Ovary (tissue), 7 donors: ENCODE measurements at regions not wholly inside any gene's neighbourhood (a gene's known extent, or its start where the extent isn't known, plus 50 kb on each side); places are given as distances from the start of the nearest gene placed in this dataset.
"Not testable (repeated sequence)": the region's sequence is repeated elsewhere in the genome, so short reads cannot be mapped to it uniquely, and the experiment has no call there.

Experiments used
- DNase-seq, 5 donors: peaks; one replicate each; pipeline ENCODE4 v3.0.0-alpha.2; 2019 to 2020
- H3K27ac ChIP-seq, 2 donors: fragments of 200-600 bp; one replicate each; pipeline versions ENCODE4 v1.5.1 to v1.8.0; 2019 to 2022
- H3K27me3 ChIP-seq: fragments of 200-600 bp; one replicate; pipeline ENCODE4 v1.8.0; 2022
- H3K36me3 ChIP-seq: fragments of 200-600 bp; sonication (generic); one replicate; pipeline ENCODE4 v1.5.1; 2019
- H3K4me1 ChIP-seq: one replicate; pipeline ENCODE4 v1.8.1; 2013; ENCODE audit warnings: mild to moderate bottlenecking, moderate library complexity; ENCODE audit not compliant: insufficient read depth
- H3K4me3 ChIP-seq: fragments of 200-600 bp; sonication (generic); one replicate; pipeline ENCODE4 v1.5.1; 2017
- H3K9me3 ChIP-seq, 2 donors: fragments of 200-600 bp in 1 of 2; sonication (generic) in 1 of 2; one replicate each; pipeline versions ENCODE4 v1.5.1 to v1.8.1; 2013 to 2019; ENCODE audit warnings: mild to moderate bottlenecking in 1 of 2, moderate library complexity in 1 of 2
- EP300 ChIP-seq: sonication (generic); formaldehyde crosslinking; IDR thresholded peaks from one replicate; pipeline ENCODE4 v1.6.1; 2017; ENCODE audit warnings: antibody characterized with exemption
- POLR2A ChIP-seq: fragments of 450-650 bp; IDR thresholded peaks from one replicate; pipeline ENCODE4 v1.6.1; 2017; ENCODE audit warnings: antibody characterized with exemption, mild to moderate bottlenecking, moderate library complexity
- WGBS, 3 donors: extraction: QIAGEN DNeasy Blood & Tissue Kit in 1 of 3; methylation state at CpG; one replicate each; pipeline versions ENCODE4 v1.1.5 to v1.1.7; 2013 to 2017; 5-methylcytosine and 5-hydroxymethylcytosine counted together
- intact Hi-C, 4 donors: fragments of 100-400 bp; cut with DNase I; formaldehyde crosslinking; loops; one replicate each; pipeline versions ENCODE4 v1.11.0 to v1.15.1; 2022 to 2023
- TF ChIP-seq, protein P1 (sequence below), 3 donors: fragments of 450-650 bp in 2 of 3; fragments of 200-600 bp in 1 of 3; IDR thresholded peaks; one replicate each; pipeline versions ENCODE4 v1.5.1 to v1.8.0; 2016 to 2022; ENCODE audit warnings: antibody characterized with exemption in 3 of 3, mild to moderate bottlenecking in 1 of 3
- donor health status: DM: no; HTN: no; CAD: no; lungs with moderate emphysema.
- donor health status: DM: no; HTN: no; CAD: no.
- donor health status: Bipolar disorder and iron deficiency.
- donor health status: DM: no; HTN: no; CAD: no.
- donor health status: DM: yes; HTN: yes; CAD: no.

DNA sequence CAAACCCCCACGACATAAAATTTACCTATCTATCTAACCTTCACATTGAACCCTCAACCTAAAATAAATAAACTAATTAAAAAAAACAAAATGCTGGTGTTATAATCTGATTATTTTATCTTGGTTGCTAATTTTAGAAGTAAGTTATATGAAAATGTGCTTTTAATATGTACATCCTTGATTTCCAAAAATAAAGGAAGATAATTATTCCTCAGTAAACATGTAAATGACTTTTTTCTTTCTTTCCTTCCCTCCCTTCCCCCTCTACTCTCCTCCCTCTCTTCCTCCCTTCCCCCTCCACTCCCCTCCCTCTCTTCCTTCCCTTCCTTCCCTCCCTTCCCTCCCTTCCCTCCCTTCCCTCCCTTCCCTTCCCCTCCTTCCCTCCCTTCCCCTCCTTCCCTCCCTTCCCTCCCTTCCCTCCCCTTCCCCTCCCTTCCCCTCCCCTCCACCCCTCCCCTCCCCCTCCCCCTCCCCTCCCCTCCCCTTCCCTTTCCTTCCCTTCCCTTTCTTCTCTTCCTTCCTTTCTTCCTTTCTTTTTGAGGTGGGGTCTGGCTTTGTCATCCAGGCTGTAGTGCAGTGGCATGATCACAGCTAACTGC lies 180.0 kb upstream of the GIMD1 start:
- intact Hi-C loops: no loop called here
- Histone ChIP-seq H3K4me1 (no peaks in the 10 kb centered on the region), H3K4me3 (no peak overlapping the region), H3K27me3 (no peaks in the 10 kb centered on the region), H3K27ac (no peak overlapping the region), H3K36me3 (no peaks in the 10 kb centered on the region), H3K9me3 (no peaks in the 10 kb centered on the region)
- 75 to 90% (median 86%) methylated on average over 1 of the region's 1 CpG for WGBS, 3 donors
- TF ChIP-seq POLR2A (no peak), EP300 (no peak)
- TF ChIP-seq, protein P1, sequence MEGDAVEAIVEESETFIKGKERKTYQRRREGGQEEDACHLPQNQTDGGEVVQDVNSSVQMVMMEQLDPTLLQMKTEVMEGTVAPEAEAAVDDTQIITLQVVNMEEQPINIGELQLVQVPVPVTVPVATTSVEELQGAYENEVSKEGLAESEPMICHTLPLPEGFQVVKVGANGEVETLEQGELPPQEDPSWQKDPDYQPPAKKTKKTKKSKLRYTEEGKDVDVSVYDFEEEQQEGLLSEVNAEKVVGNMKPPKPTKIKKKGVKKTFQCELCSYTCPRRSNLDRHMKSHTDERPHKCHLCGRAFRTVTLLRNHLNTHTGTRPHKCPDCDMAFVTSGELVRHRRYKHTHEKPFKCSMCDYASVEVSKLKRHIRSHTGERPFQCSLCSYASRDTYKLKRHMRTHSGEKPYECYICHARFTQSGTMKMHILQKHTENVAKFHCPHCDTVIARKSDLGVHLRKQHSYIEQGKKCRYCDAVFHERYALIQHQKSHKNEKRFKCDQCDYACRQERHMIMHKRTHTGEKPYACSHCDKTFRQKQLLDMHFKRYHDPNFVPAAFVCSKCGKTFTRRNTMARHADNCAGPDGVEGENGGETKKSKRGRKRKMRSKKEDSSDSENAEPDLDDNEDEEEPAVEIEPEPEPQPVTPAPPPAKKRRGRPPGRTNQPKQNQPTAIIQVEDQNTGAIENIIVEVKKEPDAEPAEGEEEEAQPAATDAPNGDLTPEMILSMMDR (IDR thresholded peaks at IDR 0.05): no peak
- no peak for DNase-seq

DNA sequence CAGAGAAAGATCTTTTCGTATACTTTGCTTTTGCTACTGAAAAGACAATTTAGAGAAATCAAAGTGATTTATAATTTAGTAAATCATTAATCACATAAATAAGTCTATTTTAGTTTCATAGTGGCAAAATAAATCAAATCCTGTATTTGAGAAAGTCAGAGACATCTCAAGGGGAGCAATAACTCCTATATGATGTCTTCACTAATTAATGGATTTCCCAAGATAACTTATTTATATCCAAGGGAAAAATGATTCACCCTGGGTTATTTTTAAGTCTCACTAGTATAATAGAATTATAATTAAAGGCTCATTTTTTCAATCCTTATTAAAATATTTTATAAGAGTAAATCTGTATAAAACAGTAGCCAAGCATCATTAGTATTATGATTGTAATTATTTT lies 177.8 kb upstream of the GIMD1 start:
- WGBS, 3 donors: 75 to 80% (median 79%) methylated on average over 1 of the region's 1 CpG

DNA sequence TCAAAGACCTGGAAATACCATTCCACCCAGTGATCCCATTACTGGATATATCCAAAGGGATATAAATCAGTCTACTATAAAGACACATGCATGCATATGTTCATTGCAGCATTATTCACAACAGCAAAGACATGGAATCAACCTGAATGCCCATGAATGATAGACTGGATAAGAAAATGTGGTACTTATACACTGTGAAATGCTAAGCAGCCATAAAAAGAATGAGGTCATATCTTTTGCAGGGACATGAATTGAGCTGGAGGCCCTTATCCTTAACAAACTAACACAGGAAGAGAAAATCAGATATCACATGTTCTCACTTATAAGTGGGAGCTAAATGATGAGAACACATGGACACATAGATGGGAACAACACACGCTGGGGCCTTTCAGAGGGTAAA lies 174.0 kb upstream of the GIMD1 start:
- H3K27me3 ChIP-seq, H3K4me3 ChIP-seq, H3K4me1 ChIP-seq, H3K9me3 ChIP-seq, intact Hi-C loops, DNase-seq, H3K27ac ChIP-seq, H3K36me3 ChIP-seq: not testable (repeated sequence)
- WGBS, 3 donors: 92 to 97% (median 95%) methylated on average over 1 of the region's 1 CpG

More for the DNA sequence above, 177.8 kb upstream of the GIMD1 start:
- TF ChIP-seq EP300 (no peak), POLR2A (no peak)
- TF ChIP-seq, protein P1 (IDR thresholded peaks at IDR 0.05): no peak
- no peak for DNase-seq
- Histone ChIP-seq H3K27ac (no peak overlapping the region), H3K36me3 (no peaks in the 10 kb centered on the region), H3K4me3 (no peak overlapping the region), H3K4me1 (no peaks in the 10 kb centered on the region), H3K27me3 (no peaks in the 10 kb centered on the region), H3K9me3 (no peaks in the 10 kb centered on the region)
- intact Hi-C loops: no loop called here

DNA sequence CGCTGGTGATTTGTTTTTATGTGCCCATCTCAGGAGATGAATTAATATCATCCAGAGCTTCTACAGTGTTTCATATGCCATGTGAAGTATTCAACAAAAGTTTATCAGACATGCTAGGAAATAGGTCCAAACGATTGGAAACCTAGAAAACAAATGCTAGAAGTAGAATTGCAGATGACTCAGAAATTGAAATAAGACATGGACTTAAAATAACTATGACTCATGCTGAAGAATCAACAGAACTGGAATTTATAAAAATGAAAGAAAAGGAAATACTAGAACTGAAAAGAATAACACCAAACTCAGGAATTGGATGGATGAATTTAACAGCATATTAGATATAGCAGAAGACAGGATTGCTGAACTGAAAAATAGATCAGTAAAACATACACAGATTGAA lies 172.7 kb upstream of the GIMD1 start:
- intact Hi-C loops: no loop called here
- Histone ChIP-seq H3K4me1 (no peaks in the 10 kb centered on the region), H3K9me3 (no peaks in the 10 kb centered on the region), H3K27ac (no peak overlapping the region), H3K36me3 (no peaks in the 10 kb centered on the region), H3K27me3 (no peaks in the 10 kb centered on the region), H3K4me3 (no peak overlapping the region)
- 53 to 57% (median 56%) methylated on average over 2 of the region's 2 CpGs for WGBS, 3 donors
- DNase-seq: no peak
- no peak for TF ChIP-seq POLR2A
- TF ChIP-seq, protein P1 (IDR thresholded peaks at IDR 0.05): no peak
- no peak for TF ChIP-seq EP300

DNA sequence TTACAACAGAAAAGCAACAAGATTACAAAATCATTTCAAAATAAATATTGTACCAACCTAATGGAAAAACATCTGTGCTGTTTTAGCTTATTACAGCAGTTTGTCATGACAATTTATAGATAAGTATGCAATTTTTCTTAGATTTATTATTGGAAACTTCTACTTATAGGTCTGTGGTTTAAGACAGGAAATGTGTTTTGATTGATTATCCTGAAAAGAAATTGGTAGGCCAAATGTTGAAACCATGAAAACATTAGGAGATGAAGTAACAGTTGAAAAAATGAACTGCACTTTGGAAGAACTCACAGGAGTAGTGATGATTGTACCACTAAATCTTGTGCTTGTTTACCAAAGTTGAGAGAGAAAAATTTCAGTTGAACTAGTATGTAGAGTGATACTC lies 162.2 kb upstream of the GIMD1 start:
- Histone ChIP-seq H3K4me3 (no peak overlapping the region), H3K4me1 (peaks cover 2% of the 10 kb centered on the region), H3K36me3 (no peaks in the 10 kb centered on the region), H3K9me3 (no peaks in the 10 kb centered on the region), H3K27me3 (no peaks in the 10 kb centered on the region), H3K27ac (no peak overlapping the region)
- intact Hi-C loops: no loop called here
- DNase-seq: no peak
- TF ChIP-seq POLR2A (no peak), EP300 (no peak)
- TF ChIP-seq, protein P1 (IDR thresholded peaks at IDR 0.05): no peak
